Right lobe of liver (tissue), 6 donors: ENCODE measurements at regions not wholly inside any gene's neighbourhood (a gene's known extent, or its start where the extent isn't known, plus 50 kb on each side); places are given as distances from the start of the nearest gene placed in this dataset.

Experiments
- ATAC-seq, 4 donors: fragments of 200-7000 bp; cut with Tn5 transposase; one replicate each; pipeline ENCODE4 v1.9.1; 2020; ENCODE audit warnings: mild to moderate bottlenecking in 4 of 4, moderate library complexity in 4 of 4
- DNase-seq, 3 donors: peaks; one replicate each; pipeline ENCODE4 v3.0.0-alpha.2; 2020
- H3K27ac ChIP-seq, 3 donors: fragments of 200-600 bp; one replicate each; pipeline ENCODE4 v1.8.0; 2022
- H3K27me3 ChIP-seq, 2 donors: fragments of 200-600 bp; one replicate each; pipeline ENCODE4 v1.8.0; 2022
- H3K36me3 ChIP-seq, 4 donors: fragments of 200-600 bp; sonication (generic) in 1 of 4; one replicate each; pipeline versions ENCODE4 v1.5.1 to v1.8.0; 2017 to 2022; ENCODE audit warnings: control low read depth in 1 of 4
- H3K4me1 ChIP-seq, 4 donors: fragments of 200-600 bp; sonication (generic) in 1 of 4; one replicate each; pipeline versions ENCODE4 v1.5.1 to v1.8.0; 2017 to 2022; ENCODE audit warnings: control low read depth in 1 of 4
- H3K4me3 ChIP-seq, 3 donors: fragments of 200-600 bp; one replicate each; pipeline ENCODE4 v1.8.0; 2022
- H3K9me3 ChIP-seq, 4 donors: fragments of 200-600 bp; sonication (generic) in 1 of 4; one replicate each; pipeline versions ENCODE4 v1.5.1 to v1.8.0; 2017 to 2022; ENCODE audit warnings: control low read depth in 1 of 4
- POLR2A ChIP-seq: fragments of 450-650 bp; IDR thresholded peaks from one replicate; pipeline ENCODE4 v1.6.1; 2017; ENCODE audit warnings: antibody characterized with exemption, mild to moderate bottlenecking
- WGBS: methylation state at CpG from one replicate; pipeline ENCODE4 v1.1.6; 2018; ENCODE audit warnings: low coverage, low lambda C conversion rate; ENCODE audit not compliant: insufficient coverage; ENCODE audit errors: missing lambda C conversion rate; 5-methylcytosine and 5-hydroxymethylcytosine counted together
- intact Hi-C, 2 donors: fragments of 100-400 bp; cut with DNase I; formaldehyde crosslinking; loops; one replicate each; pipeline versions ENCODE4 v1.11.2 to v1.14.1; 2022
- TF ChIP-seq, protein P1 (sequence below), 4 donors: fragments of 200-600 bp in 3 of 4; fragments of 450-650 bp in 1 of 4; IDR thresholded peaks; one replicate each; pipeline versions ENCODE4 v1.5.1 to v1.8.0; 2016 to 2022; ENCODE audit warnings: antibody characterized with exemption in 4 of 4, mild to moderate bottlenecking in 2 of 4
- donor health status: DM: no; HTN: yes; CAD: no.
- donor health status: DM: no; HTN: no; CAD: no.
- donor health status: DM: no; HTN: no; CAD: no.
- donor health status: DM: no; HTN: yes; CAD: no.
- donor health status: DM: no; HTN: yes; CAD: no.

DNA sequence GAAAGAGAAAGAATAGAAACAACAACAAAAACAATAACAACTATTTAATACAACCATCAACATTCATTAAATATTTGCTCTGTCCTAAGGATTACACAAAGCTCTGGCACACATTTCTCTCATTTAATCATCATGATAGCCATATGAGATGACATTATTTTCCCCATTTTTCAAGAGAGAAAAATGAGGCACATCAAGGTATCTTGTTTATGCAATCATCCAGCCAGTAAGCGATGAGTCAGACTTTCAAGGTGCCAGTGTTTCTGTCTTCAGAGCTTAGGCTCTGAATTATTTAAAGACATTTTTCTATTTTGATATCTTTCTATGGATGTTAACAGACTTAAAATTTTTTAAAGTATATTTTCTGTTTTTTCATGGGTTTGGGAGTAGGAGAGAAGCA, 541.8 kb upstream of the SMIM31 start:
- 69% methylated on average over 1 of the region's 1 CpG for WGBS
- intact Hi-C loops = no loop called here
- TF ChIP-seq, protein P1, sequence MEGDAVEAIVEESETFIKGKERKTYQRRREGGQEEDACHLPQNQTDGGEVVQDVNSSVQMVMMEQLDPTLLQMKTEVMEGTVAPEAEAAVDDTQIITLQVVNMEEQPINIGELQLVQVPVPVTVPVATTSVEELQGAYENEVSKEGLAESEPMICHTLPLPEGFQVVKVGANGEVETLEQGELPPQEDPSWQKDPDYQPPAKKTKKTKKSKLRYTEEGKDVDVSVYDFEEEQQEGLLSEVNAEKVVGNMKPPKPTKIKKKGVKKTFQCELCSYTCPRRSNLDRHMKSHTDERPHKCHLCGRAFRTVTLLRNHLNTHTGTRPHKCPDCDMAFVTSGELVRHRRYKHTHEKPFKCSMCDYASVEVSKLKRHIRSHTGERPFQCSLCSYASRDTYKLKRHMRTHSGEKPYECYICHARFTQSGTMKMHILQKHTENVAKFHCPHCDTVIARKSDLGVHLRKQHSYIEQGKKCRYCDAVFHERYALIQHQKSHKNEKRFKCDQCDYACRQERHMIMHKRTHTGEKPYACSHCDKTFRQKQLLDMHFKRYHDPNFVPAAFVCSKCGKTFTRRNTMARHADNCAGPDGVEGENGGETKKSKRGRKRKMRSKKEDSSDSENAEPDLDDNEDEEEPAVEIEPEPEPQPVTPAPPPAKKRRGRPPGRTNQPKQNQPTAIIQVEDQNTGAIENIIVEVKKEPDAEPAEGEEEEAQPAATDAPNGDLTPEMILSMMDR (IDR thresholded peaks at IDR 0.05) = no peak
- TF ChIP-seq POLR2A = no peak
- ATAC-seq = no peak
- H3K27ac ChIP-seq = no peak overlapping the region
- no peaks in the 10 kb centered on the region for H3K27me3 ChIP-seq
- H3K9me3 ChIP-seq = no peaks in the 10 kb centered on the region
- no peak for DNase-seq
- H3K36me3 ChIP-seq = no peaks in the 10 kb centered on the region
- no peak overlapping the region for H3K4me3 ChIP-seq
- H3K4me1 ChIP-seq = no peaks in the 10 kb centered on the region

DNA sequence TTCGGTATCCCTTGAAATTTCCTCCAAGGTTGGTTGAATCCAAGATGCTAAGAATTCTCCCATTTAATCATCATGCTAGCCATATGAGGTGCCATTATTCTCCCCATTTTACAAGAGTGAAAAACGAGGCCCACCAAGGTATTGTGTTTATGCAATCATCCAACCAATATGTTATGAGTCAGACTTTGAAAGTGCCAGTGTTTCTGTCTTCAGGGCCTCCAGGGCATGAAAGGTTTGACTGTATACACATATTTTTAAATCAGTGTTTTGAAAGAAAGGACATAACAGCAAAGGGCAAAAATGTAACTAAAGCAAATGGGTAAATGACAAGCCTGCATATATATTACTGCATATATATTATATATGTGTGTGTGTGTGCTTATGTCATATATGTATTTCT, 541.2 kb upstream of the SMIM31 start:
- ATAC-seq (no peak), DNase-seq (no peak)
- Histone ChIP-seq H3K27ac (no peak overlapping the region), H3K9me3 (no peaks in the 10 kb centered on the region), H3K27me3 (no peaks in the 10 kb centered on the region), H3K4me1 (no peaks in the 10 kb centered on the region), H3K4me3 (no peak overlapping the region), H3K36me3 (no peaks in the 10 kb centered on the region)
- intact Hi-C loops = no loop called here
- TF ChIP-seq, protein P1 (IDR thresholded peaks at IDR 0.05) = no peak
- no peak for TF ChIP-seq POLR2A
- WGBS = 46% methylated on average over 2 of the region's 2 CpGs

DNA sequence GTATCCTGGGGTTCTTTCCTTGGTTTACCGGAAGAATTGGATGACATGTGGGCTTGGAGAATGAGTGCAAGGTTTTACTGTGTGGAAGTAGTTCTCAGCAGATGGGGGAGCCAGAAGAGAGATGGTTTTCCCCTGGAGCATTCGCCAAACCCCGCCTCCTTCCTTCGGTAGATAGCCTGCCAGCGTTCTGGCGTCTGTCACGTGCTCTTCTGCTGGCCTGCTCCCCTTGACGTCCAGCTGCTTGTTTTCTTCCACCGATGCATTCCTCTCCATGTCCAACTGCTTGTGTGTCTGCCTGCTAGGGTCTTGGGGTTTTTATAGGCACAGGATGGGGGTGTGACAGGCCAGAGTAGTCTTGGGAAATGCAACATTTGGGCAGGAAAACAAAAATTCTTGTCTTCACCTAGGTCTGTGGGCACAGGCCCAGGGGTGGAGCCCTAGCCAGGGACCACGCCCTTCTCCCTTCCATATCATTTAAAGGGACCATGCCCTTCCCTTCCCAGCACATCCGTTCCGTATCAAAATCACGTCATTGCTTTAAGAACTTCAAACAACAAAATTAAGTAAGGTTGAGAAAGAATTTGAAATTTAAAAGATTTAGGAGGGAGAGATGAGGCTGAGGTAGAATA, 538.7 kb upstream of the SMIM31 start:
- no peak for TF ChIP-seq POLR2A
- TF ChIP-seq, protein P1 (IDR thresholded peaks at IDR 0.05) = no peak
- WGBS = 65% methylated on average over 11 of the region's 13 CpGs

DNA sequence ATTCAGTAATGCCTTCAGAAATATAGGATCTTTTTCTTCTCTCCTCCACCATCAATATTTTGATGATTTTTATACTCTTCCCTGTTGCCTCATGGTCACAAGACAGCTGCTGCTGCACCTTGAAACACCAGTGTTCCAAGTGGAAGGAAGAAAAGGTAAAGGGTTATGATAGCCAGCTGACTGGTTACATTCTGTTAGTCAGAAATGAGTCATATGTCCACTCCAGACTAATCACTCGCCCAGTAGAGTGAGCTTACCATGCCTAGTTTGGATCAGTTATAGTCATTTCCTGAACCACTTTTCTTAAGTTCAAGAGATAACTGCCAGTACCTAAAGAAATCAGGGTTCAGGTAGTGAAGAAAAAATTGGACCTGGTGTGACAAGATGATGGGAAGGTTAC, 532.3 kb upstream of the SMIM31 start:
- no peak for ATAC-seq
- intact Hi-C loops = no loop called here
- Histone ChIP-seq H3K4me1 (no peaks in the 10 kb centered on the region), H3K4me3 (no peak overlapping the region), H3K9me3 (no peaks in the 10 kb centered on the region), H3K27me3 (no peaks in the 10 kb centered on the region), H3K27ac (no peak overlapping the region), H3K36me3 (no peaks in the 10 kb centered on the region)
- DNase-seq = no peak
- WGBS = 33% methylated on average over 1 of the region's 1 CpG
- TF ChIP-seq POLR2A = no peak
- TF ChIP-seq, protein P1 (IDR thresholded peaks at IDR 0.05) = no peak

More for the DNA sequence above, 538.7 kb upstream of the SMIM31 start:
- no peak overlapping the region for H3K4me3 ChIP-seq
- DNase-seq = no peak
- intact Hi-C loops = no loop called here
- ATAC-seq = no peak
- H3K9me3 ChIP-seq = no peaks in the 10 kb centered on the region
- no peaks in the 10 kb centered on the region for H3K27me3 ChIP-seq
- H3K27ac ChIP-seq = no peak overlapping the region
- H3K36me3 ChIP-seq = no peaks in the 10 kb centered on the region
- no peaks in the 10 kb centered on the region for H3K4me1 ChIP-seq

DNA sequence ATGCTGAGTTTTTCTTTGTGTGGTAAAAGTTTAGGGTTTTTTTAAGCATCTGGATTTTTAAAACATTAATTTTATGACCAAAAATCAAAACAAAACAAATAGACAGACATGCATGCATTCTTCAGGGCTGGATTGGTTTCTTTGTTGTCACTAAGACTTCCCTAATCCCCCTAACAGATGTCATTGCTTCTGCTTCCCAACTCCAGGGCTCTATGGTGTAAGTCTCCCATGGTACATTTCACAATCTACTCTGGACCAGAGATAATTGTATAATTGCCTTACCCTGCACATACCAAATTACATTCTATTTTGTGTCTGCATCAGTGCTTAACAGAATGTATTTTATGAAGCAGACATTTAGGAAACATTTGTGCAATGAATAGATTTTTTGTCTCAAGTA, 529.1 kb upstream of the SMIM31 start:
- Histone ChIP-seq H3K4me3 (no peak overlapping the region), H3K9me3 (no peaks in the 10 kb centered on the region), H3K36me3 (no peaks in the 10 kb centered on the region), H3K27me3 (no peaks in the 10 kb centered on the region), H3K27ac (no peak overlapping the region), H3K4me1 (no peaks in the 10 kb centered on the region)
- no peak for TF ChIP-seq POLR2A
- TF ChIP-seq, protein P1 (IDR thresholded peaks at IDR 0.05) = no peak
- ATAC-seq = no peak
- no peak for DNase-seq
- intact Hi-C loops = no loop called here
